OCI-LY7 (cell line): ENCODE measurements at regions not wholly inside any gene's neighbourhood (a gene's known extent, or its start where the extent isn't known, plus 50 kb on each side); places are given as distances from the start of the nearest gene placed in this dataset.

ENCODE experiments used
- CTCF ChIP-seq: fragments of 200-600 bp; sonication (generic); conservative IDR thresholded peaks from 2 replicates; pipeline ENCODE4 v1.5.1; 2014; ENCODE audit warnings: mild to moderate bottlenecking, antibody characterized with exemption, low read length, moderate library complexity, mixed read lengths
- EZH2phosphoT487 ChIP-seq: fragments of 200-600 bp; sonication (generic); IDR thresholded peaks from 2 replicates; pipeline ENCODE4 v1.6.1; 2018; ENCODE audit warnings: low read depth, borderline replicate concordance, mild to moderate bottlenecking, mixed run types, antibody characterized with exemption, low read length, moderate library complexity, mixed read lengths

- TF ChIP-seq CTCF (no peak), EZH2phosphoT487 (no peak)
Measured at GRCh38 chr3:74066456-74066855, 441.7 kb upstream of the PDZRN3 start.
